Liver (tissue), 3 donors: ENCODE measurements at regions not wholly inside any gene's neighbourhood (a gene's known extent, or its start where the extent isn't known, plus 50 kb on each side); places are given as distances from the start of the nearest gene placed in this dataset.

Source experiments
- ATF3 ChIP-seq: IDR thresholded peaks from 2 replicates; pipeline ENCODE4 v1.6.1; 2016; ENCODE audit warnings: antibody characterized with exemption
- CTCF ChIP-seq: fragments of 150-350 bp; IDR thresholded peaks from 2 replicates; pipeline ENCODE4 v1.5.1; 2017; ENCODE audit warnings: improper control_type of control experiment, low read depth, low read length; ENCODE audit not compliant: missing input control
- EGR1 ChIP-seq, 2 donors: IDR thresholded peaks; 2 replicates each; pipeline ENCODE4 v1.6.1; 2016 to 2018; ENCODE audit warnings: antibody characterized with exemption in 2 of 2, low read depth in 2 of 2
- FOXA1 ChIP-seq: IDR thresholded peaks from 2 replicates; pipeline ENCODE4 v1.6.1; 2016; ENCODE audit warnings: antibody characterized with exemption
- NR2F2 ChIP-seq: IDR thresholded peaks from 2 replicates; pipeline ENCODE4 v1.6.1; 2016; ENCODE audit warnings: antibody characterized with exemption
- RAD21 ChIP-seq, 2 donors: IDR thresholded peaks; 2 replicates each; pipeline ENCODE4 v1.6.1; 2016; ENCODE audit warnings: antibody characterized with exemption in 2 of 2, mild to moderate bottlenecking in 2 of 2
- REST ChIP-seq: IDR thresholded peaks from 2 replicates; pipeline ENCODE4 v1.6.1; 2016; ENCODE audit warnings: antibody characterized with exemption, mild to moderate bottlenecking
- RXRA ChIP-seq, 2 donors: IDR thresholded peaks; 2 replicates each; pipeline ENCODE4 v1.6.1; 2017 to 2018; ENCODE audit warnings: antibody characterized with exemption in 2 of 2, mild to moderate bottlenecking in 1 of 2
- TAF1 ChIP-seq: conservative IDR thresholded peaks from 2 replicates; pipeline ENCODE4 v1.6.1; 2016; ENCODE audit warnings: antibody characterized with exemption, mild to moderate bottlenecking
- YY1 ChIP-seq: IDR thresholded peaks from 2 replicates; pipeline ENCODE4 v1.6.1; 2016; ENCODE audit warnings: antibody characterized with exemption, mild to moderate bottlenecking
- ZBTB33 ChIP-seq: IDR thresholded peaks from 2 replicates; pipeline ENCODE4 v1.6.1; 2016; ENCODE audit warnings: antibody characterized with exemption
- TF ChIP-seq, protein P1 (sequence below): IDR thresholded peaks from 2 replicates; pipeline ENCODE4 v1.6.1; 2016; ENCODE audit warnings: antibody characterized with exemption
- donor health status: healthy.
- donor health status: healthy.

DNA sequence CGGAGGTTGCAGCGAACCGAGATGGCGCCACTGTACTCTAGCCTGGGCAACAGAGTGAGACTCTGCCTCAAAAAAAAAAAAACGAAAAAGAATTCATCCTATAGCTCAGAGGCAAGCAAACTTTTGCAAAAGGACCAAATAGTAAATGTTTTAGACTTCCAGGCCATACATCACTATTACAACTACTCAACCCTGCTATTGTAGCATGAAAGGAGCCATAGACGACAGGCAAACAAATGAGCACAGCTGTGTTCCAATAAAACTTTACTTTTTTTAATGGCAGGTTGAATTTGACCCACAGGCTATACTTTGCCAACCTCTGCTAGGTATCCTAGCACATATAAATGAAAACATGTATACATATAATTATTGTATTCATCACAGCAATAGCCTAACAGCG lies 58.9 kb upstream of the SLC30A5 start:
- no peak for TF ChIP-seq CTCF
- TF ChIP-seq RXRA (IDR thresholded peaks at IDR 0.05) = no peak
- no peak for TF ChIP-seq EGR1 (IDR thresholded peaks at IDR 0.05; ENCODE audit: low read depth in 2 of 2)
- TF ChIP-seq RAD21 (IDR thresholded peaks at IDR 0.05) = no peak
- TF ChIP-seq ATF3 = no peak
- TF ChIP-seq NR2F2 = no peak
- TF ChIP-seq, protein P1, sequence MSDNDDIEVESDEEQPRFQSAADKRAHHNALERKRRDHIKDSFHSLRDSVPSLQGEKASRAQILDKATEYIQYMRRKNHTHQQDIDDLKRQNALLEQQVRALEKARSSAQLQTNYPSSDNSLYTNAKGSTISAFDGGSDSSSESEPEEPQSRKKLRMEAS = no peak
- TF ChIP-seq REST = no peak
- TF ChIP-seq FOXA1 = no peak
- TF ChIP-seq YY1 = no peak
- no peak for TF ChIP-seq ZBTB33
- no peak for TF ChIP-seq TAF1
